ENCODE measurements at regions not wholly inside any gene's neighbourhood (a gene's known extent, or its start where the extent isn't known, plus 50 kb on each side); places are given as distances from the start of the nearest gene placed in this dataset.

GRCh38 chr4:23956601-23957364 lies 66.9 kb upstream of the PPARGC1A start:
- Histone ChIP-seq H3K27ac (no peak overlapping the region), H3K4me3 (no peak overlapping the region), H3K9ac (no peak overlapping the region), H3K36me3 (no peaks in the 10 kb centered on the region), H3K4me1 (no peaks in the 10 kb centered on the region), H3F3A (ENCODE audit: low read depth) (no peaks in the 10 kb centered on the region), H3K79me2 (ENCODE audit: low read depth) (no peaks in the 10 kb centered on the region), H3K27me3 (no peaks in the 10 kb centered on the region), H3K9me3 (ENCODE audit: low read depth) (no peaks in the 10 kb centered on the region), H2AFZ (replicated peaks) (no peak overlapping the region), H4K20me1 (ENCODE audit: low read depth) (no peaks in the 10 kb centered on the region), H3K4me2 (no peak overlapping the region)
- no peak for DNase-seq (ENCODE audit: low spot score)
- no peak for TF ChIP-seq EZH2phosphoT487 (IDR thresholded peaks at IDR 0.05)
- TF ChIP-seq CTCF (IDR thresholded peaks at IDR 0.05) = no peak
- TF ChIP-seq EZH2 (IDR thresholded peaks at IDR 0.05) = no peak
- Mint-ChIP-seq H3K27ac (no peak overlapping the region), H3K9me3 (no peaks in the 10 kb centered on the region), H3K36me3 (no peaks in the 10 kb centered on the region), H3K4me1 (no peaks in the 10 kb centered on the region), H3K27me3 (ENCODE audit: insufficient read depth, low read depth) (no peaks in the 10 kb centered on the region), H3K4me3 (no peak overlapping the region)

- no peaks in the 10 kb centered on the region for H3K9me3 Mint-ChIP-seq
- no peaks in the 10 kb centered on the region for H4K20me1 ChIP-seq (ENCODE audit: low read depth)
These were observed 62.4 kb upstream of the PPARGC1A start for GRCh38 chr4:23952258-23952657.

GRCh38 chr4:23947826-23948225 lies 58.0 kb upstream of the PPARGC1A start:
- H3K9me3 Mint-ChIP-seq = no peaks in the 10 kb centered on the region
- Histone ChIP-seq H3K4me1 (peaks cover 12% of the 10 kb centered on the region), H3K9ac (no peak overlapping the region), H3K9me3 (ENCODE audit: low read depth) (no peaks in the 10 kb centered on the region), H4K20me1 (ENCODE audit: low read depth) (no peaks in the 10 kb centered on the region), H3K79me2 (ENCODE audit: low read depth) (no peaks in the 10 kb centered on the region), H3K27me3 (no peaks in the 10 kb centered on the region), H2AFZ (replicated peaks) (no peak overlapping the region), H3K4me2 (no peak overlapping the region), H3K4me3 (no peak overlapping the region), H3F3A (ENCODE audit: low read depth) (no peaks in the 10 kb centered on the region), H3K27ac (no peak overlapping the region), H3K36me3 (no peaks in the 10 kb centered on the region)
- no peak overlapping the region for H3K4me3 Mint-ChIP-seq
- no peak for DNase-seq (ENCODE audit: low spot score)
- H3K27ac Mint-ChIP-seq = no peak overlapping the region
- H3K36me3 Mint-ChIP-seq = no peaks in the 10 kb centered on the region
- TF ChIP-seq CTCF (IDR thresholded peaks at IDR 0.05) = no peak
- TF ChIP-seq EZH2phosphoT487 (IDR thresholded peaks at IDR 0.05) = no peak
- no peak for TF ChIP-seq EZH2 (IDR thresholded peaks at IDR 0.05)
- peaks cover 13% of the 10 kb centered on the region for H3K4me1 Mint-ChIP-seq
- H3K27me3 Mint-ChIP-seq (ENCODE audit: insufficient read depth, low read depth) = peaks cover 7% of the 10 kb centered on the region

More at GRCh38 chr4:23952258-23952657, 62.4 kb upstream of the PPARGC1A start:
- H3K27me3 Mint-ChIP-seq (ENCODE audit: insufficient read depth, low read depth) = no peaks in the 10 kb centered on the region
- Histone ChIP-seq H3K4me2 (no peak overlapping the region), H3K4me1 (no peaks in the 10 kb centered on the region), H3K27ac (no peak overlapping the region), H3K36me3 (no peaks in the 10 kb centered on the region), H3F3A (ENCODE audit: low read depth) (no peaks in the 10 kb centered on the region), H3K79me2 (ENCODE audit: low read depth) (no peaks in the 10 kb centered on the region), H3K4me3 (no peak overlapping the region), H3K9ac (no peak overlapping the region), H3K9me3 (ENCODE audit: low read depth) (no peaks in the 10 kb centered on the region), H3K27me3 (no peaks in the 10 kb centered on the region), H2AFZ (replicated peaks) (no peak overlapping the region)
- no peak overlapping the region for H3K27ac Mint-ChIP-seq
- H3K36me3 Mint-ChIP-seq = no peaks in the 10 kb centered on the region
- TF ChIP-seq EZH2phosphoT487 (IDR thresholded peaks at IDR 0.05) (no peak), CTCF (IDR thresholded peaks at IDR 0.05) (no peak), EZH2 (IDR thresholded peaks at IDR 0.05) (no peak)
- no peak overlapping the region for H3K4me3 Mint-ChIP-seq
- DNase-seq (ENCODE audit: low spot score) = no peak
- no peaks in the 10 kb centered on the region for H3K4me1 Mint-ChIP-seq

Measured in neural progenitor cell (in vitro differentiated cells).